Sigmoid colon (tissue), 4 donors: ENCODE measurements at regions not wholly inside any gene's neighbourhood (a gene's known extent, or its start where the extent isn't known, plus 50 kb on each side); places are given as distances from the start of the nearest gene placed in this dataset.

Experiments
- CTCF ChIP-seq, 4 experiments: fragments of 450-650 bp in 3 of 4; fragments of 200-600 bp in 1 of 4; IDR thresholded peaks; one replicate each; pipeline ENCODE4 v1.5.1; 2016 to 2019; ENCODE audit warnings: antibody characterized with exemption in 4 of 4, mild to moderate bottlenecking in 3 of 4, moderate library complexity in 2 of 4
- EP300 ChIP-seq, 4 donors: sonication (generic); formaldehyde crosslinking; IDR thresholded peaks; one replicate each; pipeline ENCODE4 v1.6.1; 2017; ENCODE audit warnings: antibody characterized with exemption in 4 of 4
- POLR2AphosphoS5 ChIP-seq, 4 donors: sonication (generic); formaldehyde crosslinking; IDR thresholded peaks; one replicate each; pipeline ENCODE4 v1.6.1; 2017; ENCODE audit warnings: antibody characterized with exemption in 4 of 4

DNA sequence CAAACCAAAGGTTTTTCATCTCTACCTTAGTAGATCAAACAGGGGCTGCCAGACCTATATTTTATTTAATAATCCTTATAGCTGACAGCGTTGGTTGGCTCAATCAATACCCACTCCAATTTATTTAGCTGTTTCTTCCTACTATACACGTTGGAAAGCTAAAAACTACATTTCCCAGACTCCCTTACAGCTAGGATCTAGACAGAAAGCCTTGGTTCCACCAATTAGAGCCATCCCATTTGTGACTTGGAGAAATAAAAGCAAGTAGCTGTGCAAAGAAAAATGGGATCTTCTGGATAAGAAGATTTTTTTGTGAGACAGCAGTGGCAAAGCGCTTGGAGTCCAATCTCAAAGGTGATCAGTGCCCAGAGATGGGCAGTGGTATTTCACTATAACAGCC, 331.3 kb upstream of the MEIS1 start:
- TF ChIP-seq CTCF (IDR thresholded peaks at IDR 0.05) (no peak), POLR2AphosphoS5 (IDR thresholded peaks at IDR 0.05) (no peak), EP300 (IDR thresholded peaks at IDR 0.05) (no peak)
